ENCODE measurements at regions not wholly inside any gene's neighbourhood (a gene's known extent, or its start where the extent isn't known, plus 50 kb on each side); places are given as distances from the start of the nearest gene placed in this dataset.

- H3K4me3 ChIP-seq (ENCODE audit: low read depth, low read length): no peak overlapping the region
- no peak for TF ChIP-seq CTCF (IDR thresholded peaks at IDR 0.05; ENCODE audit: insufficient read depth, low read length)
These were observed 582.2 kb downstream of the CENPC start for GRCh38 chr4:66963084-66963483.

GRCh38 chr4:66959207-66959606 is 586.1 kb downstream of the CENPC start:
- TF ChIP-seq CTCF (IDR thresholded peaks at IDR 0.05; ENCODE audit: insufficient read depth, low read length): no peak
- DNase-seq (ENCODE audit: low read depth): no peak
- no peak overlapping the region for H3K4me3 ChIP-seq (ENCODE audit: low read depth, low read length)

More at GRCh38 chr4:66963084-66963483, 582.2 kb downstream of the CENPC start:
- no peak for DNase-seq (ENCODE audit: low read depth)

GRCh38 chr4:66956852-66957251 is 588.5 kb downstream of the CENPC start:
- no peak overlapping the region for H3K4me3 ChIP-seq (ENCODE audit: low read depth, low read length)
- TF ChIP-seq CTCF (IDR thresholded peaks at IDR 0.05; ENCODE audit: insufficient read depth, low read length): no peak
- no peak for DNase-seq (ENCODE audit: low read depth)

GRCh38 chr4:66956426-66956825 is 588.9 kb downstream of the CENPC start:
- TF ChIP-seq CTCF (IDR thresholded peaks at IDR 0.05; ENCODE audit: insufficient read depth, low read length): no peak
- H3K4me3 ChIP-seq (ENCODE audit: low read depth, low read length): no peak overlapping the region
- no peak for DNase-seq (ENCODE audit: low read depth)

- DNase-seq (ENCODE audit: low read depth): no peak
- no peak for TF ChIP-seq CTCF (IDR thresholded peaks at IDR 0.05; ENCODE audit: insufficient read depth, low read length)
- no peak overlapping the region for H3K4me3 ChIP-seq (ENCODE audit: low read depth, low read length)
These were observed 589.5 kb downstream of the CENPC start for GRCh38 chr4:66955784-66956183.

GRCh38 chr4:66949419-66949818 is 595.9 kb downstream of the CENPC start:
- no peak for TF ChIP-seq CTCF (IDR thresholded peaks at IDR 0.05; ENCODE audit: insufficient read depth, low read length)
- DNase-seq (ENCODE audit: low read depth): no peak
- H3K4me3 ChIP-seq (ENCODE audit: low read depth, low read length): no peak overlapping the region

- H3K4me3 ChIP-seq (ENCODE audit: low read depth, low read length): no peak overlapping the region
- no peak for DNase-seq (ENCODE audit: low read depth)
- TF ChIP-seq CTCF (IDR thresholded peaks at IDR 0.05; ENCODE audit: insufficient read depth, low read length): no peak
These were observed 598.5 kb downstream of the CENPC start for GRCh38 chr4:66946761-66947160.

Measured in fibroblast of the aortic adventitia (primary cell).